GM12891 (cell line): ENCODE measurements at regions not wholly inside any gene's neighbourhood (a gene's known extent, or its start where the extent isn't known, plus 50 kb on each side); places are given as distances from the start of the nearest gene placed in this dataset.

Experiments
- POLR2A ChIP-seq: IDR thresholded peaks from 2 replicates; pipeline ENCODE4 v1.6.1; 2011; ENCODE audit warnings: low read depth, low read length, control low read depth
- POLR2AphosphoS5 ChIP-seq: IDR thresholded peaks from 2 replicates; pipeline ENCODE4 v1.6.1; 2011; ENCODE audit warnings: low read depth, low read length, control low read depth
- SPI1 ChIP-seq: IDR thresholded peaks from 2 replicates; pipeline ENCODE4 v1.6.1; 2011; ENCODE audit warnings: low read depth, low read length, control low read depth

GRCh38 chr6:3625980-3626563, 125.4 kb downstream of the PXDC1 start:
- TF ChIP-seq POLR2AphosphoS5 (no peak), POLR2A (no peak), SPI1 (no peak)
